HG03378 (cell line): ENCODE measurements at regions not wholly inside any gene's neighbourhood (a gene's known extent, or its start where the extent isn't known, plus 50 kb on each side); places are given as distances from the start of the nearest gene placed in this dataset.

Experiments used
- ATAC-seq: cut with Tn5 transposase; IDR thresholded peaks from one replicate; pipeline ENCODE4 v1.9.1; 2021; ENCODE audit warnings: mild to moderate bottlenecking, moderate library complexity; ENCODE audit not compliant: unreplicated experiment

DNA sequence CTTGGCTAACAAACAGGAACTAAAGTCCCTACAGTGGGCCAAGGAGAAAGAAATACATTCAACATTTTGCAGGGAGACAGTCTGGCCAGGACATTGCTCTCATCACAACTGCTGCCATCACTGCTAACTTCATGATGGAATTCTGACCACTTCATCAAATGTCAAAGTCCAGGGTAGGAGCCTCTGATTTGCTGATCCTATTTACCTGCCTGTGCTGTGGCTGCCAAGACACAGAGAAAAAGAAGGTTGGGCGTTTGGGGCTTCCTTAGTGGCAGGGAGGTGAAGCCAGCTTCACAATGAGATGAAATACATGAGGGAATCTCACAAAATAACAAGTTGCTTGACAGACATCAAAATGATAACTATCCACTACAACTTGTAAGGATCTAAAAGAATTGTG lies 343.9 kb upstream of the CADM1 start:
- no peak for ATAC-seq

DNA sequence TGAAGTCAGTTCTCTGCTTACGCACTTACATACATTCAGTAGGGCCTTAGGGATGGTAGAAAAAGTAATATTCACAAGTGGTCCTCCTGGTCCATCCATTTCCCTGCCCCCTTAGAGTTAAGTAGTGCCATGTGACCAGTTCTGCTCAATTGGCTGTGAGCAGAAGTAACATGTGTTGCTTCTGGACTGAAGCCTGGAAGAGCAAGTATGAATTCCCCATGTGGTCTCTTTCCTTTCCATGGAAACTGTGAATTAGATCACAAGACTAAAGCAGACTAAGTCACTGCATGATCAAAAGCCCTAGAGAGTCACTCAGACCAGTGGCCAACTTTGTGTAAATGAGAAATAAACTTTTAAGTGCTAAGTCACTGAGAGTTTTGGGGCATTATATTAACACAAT lies 341.7 kb upstream of the CADM1 start:
- ATAC-seq, result no peak

DNA sequence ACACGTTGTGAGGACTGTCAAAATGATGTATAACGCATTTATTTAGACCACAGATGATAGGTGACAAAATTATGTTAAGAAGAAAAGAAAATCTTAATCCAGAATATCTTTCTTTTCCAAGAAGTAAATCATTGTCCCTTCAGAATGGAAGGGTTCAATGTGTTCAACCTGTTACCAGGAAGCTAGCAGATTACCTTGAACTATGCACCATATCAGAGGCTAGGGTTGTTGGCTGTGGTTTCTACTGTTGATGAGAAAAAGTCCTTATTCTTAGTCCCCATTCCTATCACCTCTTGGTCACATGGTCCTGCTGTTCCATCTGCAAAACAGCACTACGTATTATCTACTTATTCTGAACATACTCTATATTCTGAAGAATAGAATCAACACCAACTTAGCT lies 339.5 kb upstream of the CADM1 start:
- no peak for ATAC-seq

DNA sequence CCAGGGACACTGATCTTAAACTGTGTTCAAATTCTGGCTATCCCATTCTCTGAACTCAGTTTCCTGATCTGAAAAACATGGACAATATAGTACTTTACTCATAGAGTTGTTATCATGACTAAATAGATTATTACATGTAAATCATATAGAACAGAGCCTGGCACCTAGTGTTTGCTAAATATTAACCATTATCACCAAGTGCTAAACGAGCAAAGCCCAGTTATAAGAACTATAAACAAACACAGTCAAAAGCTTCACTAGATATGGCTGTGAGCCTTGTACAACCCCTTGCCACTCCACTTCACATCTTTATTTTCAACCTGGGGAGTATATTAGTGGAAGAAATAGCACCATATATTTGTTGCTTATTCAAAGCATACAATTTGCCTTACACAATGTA lies 338.9 kb upstream of the CADM1 start:
- ATAC-seq, result no peak

DNA sequence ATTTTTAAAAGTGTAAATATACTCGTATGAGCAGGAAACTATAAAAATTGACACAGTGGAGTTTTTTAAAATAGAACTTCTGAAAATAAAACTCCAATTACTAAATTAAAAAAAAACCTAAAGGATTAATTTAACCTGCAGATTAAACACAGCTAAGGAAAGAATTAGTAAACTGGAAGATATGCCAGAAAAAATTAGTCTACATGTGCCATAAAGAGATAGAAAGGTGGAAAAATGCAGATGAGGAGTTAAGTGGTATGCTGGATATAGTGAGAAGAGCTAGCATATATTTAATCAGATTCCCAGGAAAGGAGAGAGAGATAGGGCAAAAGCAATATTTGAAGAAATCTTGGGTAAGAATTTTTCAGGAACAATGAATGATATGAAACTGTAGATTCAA lies 315.8 kb upstream of the CADM1 start:
- no peak for ATAC-seq

DNA sequence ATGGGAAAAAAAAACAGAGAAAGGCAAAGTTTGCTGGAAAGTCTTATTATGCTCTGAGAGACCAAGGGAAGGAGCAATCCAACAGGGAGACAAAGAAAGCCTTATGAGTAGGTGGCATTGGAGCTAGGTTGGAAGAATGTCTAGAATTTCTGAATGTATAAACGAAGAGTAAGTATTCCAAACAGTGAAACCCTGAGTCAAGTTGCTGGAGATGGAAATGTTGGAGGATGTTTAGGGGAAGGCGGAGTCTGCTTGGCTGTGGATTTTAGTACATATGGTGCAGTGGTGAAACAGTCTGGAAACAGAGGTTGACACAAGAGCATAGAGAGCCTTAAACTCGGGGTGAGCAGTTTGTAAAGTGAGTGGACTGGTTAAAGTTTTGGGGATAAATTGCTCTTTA lies 314.8 kb upstream of the CADM1 start:
- ATAC-seq, result no peak

DNA sequence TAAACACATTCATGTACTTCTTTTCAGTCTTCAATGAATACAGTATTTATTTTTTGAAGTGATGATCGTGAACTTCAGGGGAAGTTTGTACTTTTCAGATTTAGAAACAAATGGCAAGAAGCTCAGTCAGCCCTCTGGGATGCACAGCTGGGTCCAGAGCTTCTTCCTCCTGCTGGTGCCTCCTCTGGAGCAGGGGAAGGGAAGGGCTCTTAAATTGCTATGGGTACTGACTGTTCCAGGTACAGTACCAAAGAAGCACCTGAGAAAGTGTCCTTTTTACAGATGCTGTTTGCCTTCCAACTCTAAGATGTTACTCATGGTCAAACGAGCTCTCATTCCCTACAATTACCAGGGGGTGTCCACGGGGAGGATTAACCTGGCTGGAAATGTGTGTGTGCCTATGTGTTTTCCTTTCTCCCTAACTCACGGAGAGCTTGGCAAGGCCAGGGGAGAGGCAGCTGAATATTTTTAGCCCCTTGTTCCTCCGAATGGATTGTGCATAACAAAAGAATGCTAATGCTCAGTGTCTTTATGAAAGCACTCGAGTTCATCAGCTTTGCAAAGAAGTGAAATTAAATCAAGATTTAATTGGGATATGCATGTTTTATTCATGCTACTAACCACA lies 313.7 kb upstream of the CADM1 start:
- ATAC-seq, result no peak

DNA sequence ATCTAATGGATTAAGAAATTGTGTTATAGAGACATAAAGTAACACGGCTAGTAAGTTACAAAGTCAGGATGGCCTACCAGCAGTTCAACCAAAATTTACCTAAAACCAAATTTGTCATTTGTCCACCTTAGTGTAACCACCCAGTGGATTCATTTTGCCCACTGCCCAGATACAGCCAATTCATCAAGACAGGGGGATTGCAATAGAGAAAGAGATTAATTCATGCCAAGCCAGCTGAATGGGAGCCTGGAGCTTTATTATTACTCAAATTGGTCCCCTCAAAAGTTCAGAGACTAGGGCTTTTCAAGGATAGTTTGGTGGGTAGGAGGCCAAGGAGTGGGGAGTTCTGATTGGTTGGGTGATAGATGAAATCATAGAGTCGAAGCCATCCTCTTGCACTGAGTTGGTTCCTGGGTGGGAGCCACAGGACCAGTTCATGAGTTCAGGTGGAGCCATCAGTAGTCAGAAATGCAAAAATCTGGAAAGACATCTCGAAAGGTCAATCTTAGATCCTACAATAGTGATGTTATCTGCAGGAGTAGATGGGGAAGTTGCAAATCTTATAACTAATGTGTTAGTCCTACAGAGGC lies 304.2 kb upstream of the CADM1 start:
- ATAC-seq, result no peak

DNA sequence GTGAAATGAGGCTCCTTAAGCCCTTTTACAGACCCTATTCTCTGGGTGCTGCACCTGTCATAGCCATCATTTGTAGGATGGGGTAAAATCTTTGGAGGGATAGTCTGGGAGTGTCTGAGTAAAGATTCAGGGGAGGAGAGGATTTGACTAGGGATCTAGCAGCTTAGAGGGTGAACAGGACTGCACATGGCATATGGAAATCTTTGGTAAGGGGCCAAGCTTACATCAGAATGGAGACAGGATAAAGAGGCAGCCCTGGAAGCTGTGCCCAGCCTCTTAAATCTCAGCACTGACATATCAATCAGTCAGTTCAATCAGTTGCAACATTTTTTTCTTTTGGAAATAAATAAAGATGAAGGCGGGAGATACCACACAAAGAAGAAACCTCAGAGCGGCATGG lies 301.8 kb upstream of the CADM1 start:
- ATAC-seq, result no peak

DNA sequence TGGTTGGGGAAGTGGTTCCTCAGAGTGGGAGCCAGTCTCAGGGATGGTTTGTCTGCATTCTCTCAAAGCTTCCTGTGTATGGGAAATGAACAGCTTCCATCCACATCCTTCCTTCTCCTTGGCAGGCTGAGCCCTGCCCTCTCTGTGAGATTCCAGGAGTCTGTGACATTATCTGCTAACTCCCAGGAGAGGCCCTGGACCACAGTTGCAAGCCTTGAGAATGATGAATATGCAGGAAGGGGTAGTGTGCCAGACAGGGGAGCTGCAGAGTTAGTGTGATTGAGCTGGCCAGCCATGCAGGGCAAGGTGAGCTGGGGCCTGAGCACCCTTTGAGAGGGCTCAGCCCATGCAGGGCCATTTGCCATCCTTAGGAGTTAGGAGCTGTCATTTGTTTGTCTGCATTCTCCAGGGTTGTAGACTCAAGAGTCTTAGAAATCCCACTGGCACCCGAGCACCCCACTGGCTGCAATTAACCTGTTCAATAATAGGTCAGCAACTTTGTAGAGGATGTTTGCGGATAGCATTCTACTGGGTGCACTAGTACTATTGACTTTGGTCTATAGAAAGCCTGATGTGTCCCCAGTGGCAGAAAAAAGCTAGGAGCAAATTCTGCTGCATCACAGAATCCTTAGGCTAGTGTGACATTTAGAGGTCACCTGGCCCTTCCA lies 299.0 kb upstream of the CADM1 start:
- no peak for ATAC-seq

DNA sequence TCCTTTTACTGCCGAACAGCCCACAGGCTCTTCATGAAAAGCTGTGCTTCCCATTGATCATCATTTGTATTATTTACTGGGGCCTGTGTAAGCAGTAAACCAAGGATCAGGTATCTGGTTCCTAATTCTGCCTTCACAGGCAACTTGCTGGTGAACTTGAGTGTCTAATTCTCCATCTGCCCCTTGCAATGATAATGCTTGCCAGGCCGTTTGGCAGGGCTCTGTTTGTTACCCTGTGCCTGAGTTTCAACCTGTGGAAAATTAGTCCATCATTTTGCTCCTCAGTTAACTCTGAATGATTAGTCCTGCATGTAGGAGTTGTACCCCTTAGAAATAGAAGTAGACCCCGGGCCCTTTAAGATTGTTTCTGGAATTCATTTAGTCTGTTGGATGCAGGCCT lies 298.4 kb upstream of the CADM1 start:
- ATAC-seq, result no peak

DNA sequence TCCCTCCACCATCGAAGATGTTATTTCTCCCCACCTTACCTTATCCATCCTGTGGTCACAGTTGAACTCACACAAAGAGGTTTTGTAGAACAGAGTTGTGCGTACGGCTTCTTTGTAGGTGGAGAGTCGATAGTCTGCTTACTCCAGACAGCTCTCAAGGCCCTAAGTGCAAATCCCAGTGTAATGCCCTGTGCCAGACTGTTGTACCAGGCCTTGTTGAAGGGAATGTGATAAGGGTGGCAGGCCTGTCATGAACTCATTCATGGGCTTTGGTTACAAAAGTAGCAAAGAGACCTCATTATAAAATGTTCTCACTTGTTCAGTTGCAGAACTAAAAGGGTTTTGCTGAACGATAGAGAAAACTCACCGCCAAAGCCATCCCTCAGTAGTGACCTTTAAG lies 288.7 kb upstream of the CADM1 start:
- ATAC-seq, result no peak

DNA sequence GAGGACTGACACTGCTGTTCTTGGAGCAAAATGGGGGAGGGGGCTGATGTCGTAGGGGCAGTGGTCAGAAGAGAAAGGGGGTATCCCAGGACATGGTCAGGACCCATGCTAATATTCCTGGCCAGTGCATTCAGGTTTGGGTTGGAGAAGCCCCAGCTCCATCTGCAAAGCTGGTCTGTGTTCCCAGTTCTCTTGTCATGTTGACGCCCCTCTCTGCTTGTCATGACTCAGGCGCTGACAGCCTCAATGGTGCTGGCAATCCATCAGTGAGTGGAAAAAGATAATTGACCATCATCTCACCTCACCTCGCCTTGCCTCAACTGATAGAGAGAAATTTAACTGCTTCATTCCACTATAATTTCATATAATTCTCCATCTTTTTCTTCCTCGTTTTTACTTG lies 283.1 kb upstream of the CADM1 start:
- ATAC-seq, result no peak

DNA sequence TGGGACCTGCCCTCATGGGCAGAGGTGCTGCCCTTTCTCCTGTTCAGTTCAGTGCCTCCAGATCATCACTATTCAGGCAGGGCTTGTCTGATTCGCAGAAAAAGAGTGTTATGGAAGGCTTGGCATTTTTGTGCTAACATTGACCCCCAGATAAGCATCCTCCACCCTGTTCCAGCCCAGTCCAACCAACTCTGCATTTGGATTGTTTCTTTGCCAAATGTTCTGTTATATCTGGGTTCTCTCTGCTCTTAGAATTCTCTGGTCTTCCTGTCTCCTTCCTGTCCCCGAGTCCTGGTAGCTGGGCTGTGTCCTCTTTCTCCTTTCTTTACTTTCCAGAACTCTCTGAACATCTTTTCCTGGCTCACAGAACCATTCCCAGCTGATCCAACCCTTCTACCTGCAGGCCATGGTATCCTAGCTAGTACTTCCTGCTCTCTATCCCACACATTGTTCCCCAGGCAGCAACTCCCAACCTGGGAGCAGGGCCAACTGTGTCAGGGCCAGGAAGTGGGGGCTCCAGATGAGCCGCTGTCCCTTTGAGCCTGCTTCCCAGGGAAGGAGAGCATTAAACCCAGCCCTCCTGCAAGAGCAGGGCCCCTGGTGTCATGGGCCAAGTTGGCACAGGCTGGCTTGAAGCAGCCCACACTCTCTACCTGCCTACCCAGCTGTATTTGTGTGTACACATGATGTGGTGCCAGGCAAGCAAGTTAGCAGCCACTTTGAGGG lies 280.7 kb upstream of the CADM1 start:
- no peak for ATAC-seq

DNA sequence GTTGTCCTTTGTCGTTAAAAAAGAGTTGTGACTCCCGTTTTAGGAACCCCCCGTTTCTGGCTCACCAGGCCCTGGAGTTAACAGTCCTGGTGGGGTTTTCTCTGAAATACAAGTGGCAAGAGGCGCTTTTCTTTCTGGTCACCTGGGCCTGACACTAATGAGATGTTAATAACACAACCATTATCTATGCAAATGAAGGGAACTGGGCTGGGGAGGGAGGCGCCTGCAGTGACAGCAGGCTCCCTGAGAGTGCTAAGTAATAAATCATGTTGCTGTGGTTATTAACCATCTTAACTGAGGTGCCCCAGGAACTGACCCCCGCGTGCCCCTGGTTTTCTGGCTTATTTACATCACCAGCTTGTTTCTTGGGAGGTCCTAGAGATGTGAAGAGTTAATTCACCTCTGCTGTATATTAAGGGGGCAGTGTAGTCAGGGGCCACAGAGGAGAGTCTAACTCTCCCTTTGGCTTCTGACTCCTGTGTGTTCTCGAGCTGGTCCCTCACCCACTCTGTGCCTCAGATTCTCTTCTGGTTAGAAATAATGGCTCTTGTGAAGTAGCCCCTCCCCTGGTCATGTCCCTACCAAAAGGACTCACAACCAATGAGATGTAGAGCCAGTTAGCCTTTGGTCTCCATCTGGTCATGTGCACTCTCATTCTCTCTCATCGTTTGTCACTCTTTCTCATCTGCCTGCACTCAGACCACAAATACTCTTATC lies 276.6 kb upstream of the CADM1 start:
- no peak for ATAC-seq

DNA sequence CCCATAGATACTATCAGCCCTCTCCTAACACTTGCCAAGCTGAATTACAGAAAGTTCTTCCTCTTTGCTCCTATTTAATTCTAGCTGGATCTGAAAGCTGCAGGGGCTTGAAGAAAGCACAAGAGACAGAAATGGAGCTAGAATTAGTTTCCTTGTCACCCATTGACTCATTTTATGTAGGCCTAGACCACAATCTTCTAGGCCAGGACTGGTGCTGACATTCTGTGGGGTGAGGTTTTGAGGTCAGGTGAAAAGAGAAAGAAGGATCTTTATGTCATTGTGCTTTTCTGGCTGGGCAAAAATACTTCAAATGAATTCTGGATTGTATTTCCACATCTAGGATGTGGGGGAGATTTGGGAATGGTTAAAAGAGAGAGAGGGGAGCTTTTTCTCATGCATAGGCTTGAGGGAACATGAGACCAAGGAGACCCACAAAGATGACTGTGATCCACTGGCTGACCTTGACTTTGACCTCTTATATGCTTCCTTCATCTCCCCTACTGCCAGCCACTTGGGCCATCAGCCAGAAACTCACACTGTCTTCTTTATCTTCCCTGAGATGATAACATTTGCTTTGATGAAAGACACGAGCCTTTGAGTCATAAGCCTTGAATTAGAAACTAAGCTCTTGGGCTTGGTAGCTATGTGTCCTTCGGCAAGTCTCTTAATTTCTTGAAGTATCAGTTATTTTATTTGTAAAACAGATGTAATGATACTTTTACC lies 274.9 kb upstream of the CADM1 start:
- no peak for ATAC-seq

DNA sequence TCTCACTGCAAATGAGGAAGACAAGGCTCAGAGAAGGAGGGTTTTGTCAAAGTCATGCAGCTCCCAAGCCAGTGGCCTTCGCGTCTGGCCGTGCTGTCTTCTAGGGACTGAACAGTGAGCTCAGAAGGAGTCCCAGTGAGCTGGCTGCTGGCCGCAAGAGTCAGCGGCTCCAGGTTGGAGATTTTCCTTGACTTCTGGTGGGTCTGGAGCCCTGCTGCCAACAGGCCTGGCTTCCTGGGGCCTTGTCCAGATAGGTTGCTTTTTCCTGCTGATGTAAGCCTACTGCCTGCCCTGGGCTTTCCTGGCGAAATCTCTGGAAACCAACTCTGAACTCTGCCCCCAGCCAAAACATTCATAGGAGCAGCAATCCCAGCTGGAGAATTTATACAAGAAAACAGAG lies 272.7 kb upstream of the CADM1 start:
- no peak for ATAC-seq

DNA sequence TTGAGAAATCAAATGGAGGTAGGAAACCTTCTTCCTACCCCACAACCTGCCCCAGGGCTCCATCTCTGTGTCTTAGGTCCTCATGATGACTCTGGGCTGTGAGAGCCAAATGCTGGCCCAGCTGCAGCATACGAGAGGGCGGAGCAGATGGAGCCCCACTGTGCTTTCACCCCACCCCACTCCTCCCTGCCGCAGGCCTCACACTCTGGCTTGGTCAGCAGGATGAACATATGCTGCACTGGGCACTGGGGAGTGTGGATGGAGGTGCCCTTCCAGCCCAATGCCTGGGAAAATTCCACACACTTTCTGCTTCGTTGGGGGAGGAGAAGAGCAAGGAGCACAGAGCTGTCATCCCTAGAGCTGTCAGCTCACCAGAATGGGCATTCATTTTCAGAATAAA lies 271.6 kb upstream of the CADM1 start:
- ATAC-seq, result no peak

DNA sequence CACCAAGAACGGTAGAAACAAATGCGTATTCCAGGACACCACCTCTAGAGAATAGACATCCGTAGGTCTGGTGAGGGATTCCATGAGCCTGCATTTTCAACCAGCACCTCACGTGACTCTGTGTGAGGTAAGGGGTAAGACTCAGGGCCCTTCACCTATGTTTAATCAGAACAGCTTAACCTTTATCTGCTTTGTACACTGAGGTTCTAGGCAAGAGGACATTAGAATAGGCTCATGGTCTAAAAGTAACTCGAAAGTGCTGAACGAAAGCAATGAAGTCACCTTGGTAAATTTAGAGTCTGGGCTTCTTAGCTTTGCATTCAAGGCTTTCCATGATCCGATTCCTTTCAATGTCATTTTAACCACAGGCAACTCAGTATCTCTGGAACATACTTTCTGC lies 270.5 kb upstream of the CADM1 start:
- no peak for ATAC-seq

DNA sequence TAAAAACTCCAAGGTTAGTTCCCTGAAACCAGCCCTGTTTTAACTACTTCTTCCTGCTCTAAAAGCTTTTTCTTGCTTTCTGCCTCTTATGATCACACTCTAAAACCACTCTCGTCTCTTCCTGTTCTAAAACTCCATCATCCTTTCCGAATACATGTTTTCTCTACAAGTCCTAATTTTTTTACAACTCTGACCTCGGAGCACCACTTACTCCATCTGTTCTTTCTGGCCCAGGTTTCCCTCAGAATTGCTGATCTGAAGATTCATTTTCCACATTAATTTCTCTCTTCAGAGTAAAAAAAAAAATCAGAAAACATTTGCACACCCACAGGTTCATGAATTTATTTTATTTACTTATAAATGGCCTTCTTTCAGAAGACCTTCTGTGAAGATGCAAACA lies 265.7 kb upstream of the CADM1 start:
- no peak for ATAC-seq

DNA sequence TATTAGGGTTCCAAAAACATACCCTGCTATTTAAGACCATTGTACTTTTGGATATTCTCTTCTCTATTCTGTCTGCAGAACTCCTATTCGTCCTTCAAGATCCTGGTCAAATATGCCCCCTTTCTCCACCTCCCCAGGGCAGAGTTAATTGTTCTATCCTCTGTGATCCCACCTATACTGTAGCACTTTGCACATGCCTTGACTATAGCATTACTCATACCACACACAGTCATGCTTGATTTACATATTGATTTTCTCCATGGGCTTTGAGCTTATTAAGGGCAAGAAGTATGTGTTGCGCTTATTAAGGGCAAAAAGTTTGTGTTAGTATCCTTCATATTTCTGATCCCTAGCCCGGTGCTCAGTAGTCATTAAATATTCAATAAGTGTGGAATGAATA lies 263.7 kb upstream of the CADM1 start:
- no peak for ATAC-seq
